B cell (primary cell): ENCODE measurements at regions not wholly inside any gene's neighbourhood (a gene's known extent, or its start where the extent isn't known, plus 50 kb on each side); places are given as distances from the start of the nearest gene placed in this dataset.

Source experiments
- CTCF ChIP-seq: fragments of 200-600 bp; IDR thresholded peaks from one replicate; pipeline ENCODE4 v1.8.0; 2022; ENCODE audit warnings: antibody characterized with exemption, mild to moderate bottlenecking
- EZH2 ChIP-seq: IDR thresholded peaks from 2 replicates; pipeline ENCODE4 v1.6.1; 2012; ENCODE audit warnings: borderline replicate concordance, low read depth, mild to moderate bottlenecking, moderate library complexity, low read length; ENCODE audit not compliant: insufficient read depth, poor library complexity, severe bottlenecking

GRCh38 chr12:27859648-27860047 is 79.6 kb upstream of the MANSC4 start:
- no peak for TF ChIP-seq CTCF
- TF ChIP-seq EZH2: no peak
